GM18508 (cell line): ENCODE measurements at regions not wholly inside any gene's neighbourhood (a gene's known extent, or its start where the extent isn't known, plus 50 kb on each side); places are given as distances from the start of the nearest gene placed in this dataset.
A peak's percentile ranks its signal among the peaks of the same experiment; 100 is the strongest.
"Not testable (repeated sequence)": the region's sequence is repeated elsewhere in the genome, so short reads cannot be mapped to it uniquely, and the experiment has no call there.

Source experiments
- ATAC-seq: cut with Tn5 transposase; IDR thresholded peaks from one replicate; pipeline ENCODE4 v1.9.1; 2021; ENCODE audit warnings: moderate number of reproducible peaks; ENCODE audit not compliant: insufficient read depth, unreplicated experiment

DNA sequence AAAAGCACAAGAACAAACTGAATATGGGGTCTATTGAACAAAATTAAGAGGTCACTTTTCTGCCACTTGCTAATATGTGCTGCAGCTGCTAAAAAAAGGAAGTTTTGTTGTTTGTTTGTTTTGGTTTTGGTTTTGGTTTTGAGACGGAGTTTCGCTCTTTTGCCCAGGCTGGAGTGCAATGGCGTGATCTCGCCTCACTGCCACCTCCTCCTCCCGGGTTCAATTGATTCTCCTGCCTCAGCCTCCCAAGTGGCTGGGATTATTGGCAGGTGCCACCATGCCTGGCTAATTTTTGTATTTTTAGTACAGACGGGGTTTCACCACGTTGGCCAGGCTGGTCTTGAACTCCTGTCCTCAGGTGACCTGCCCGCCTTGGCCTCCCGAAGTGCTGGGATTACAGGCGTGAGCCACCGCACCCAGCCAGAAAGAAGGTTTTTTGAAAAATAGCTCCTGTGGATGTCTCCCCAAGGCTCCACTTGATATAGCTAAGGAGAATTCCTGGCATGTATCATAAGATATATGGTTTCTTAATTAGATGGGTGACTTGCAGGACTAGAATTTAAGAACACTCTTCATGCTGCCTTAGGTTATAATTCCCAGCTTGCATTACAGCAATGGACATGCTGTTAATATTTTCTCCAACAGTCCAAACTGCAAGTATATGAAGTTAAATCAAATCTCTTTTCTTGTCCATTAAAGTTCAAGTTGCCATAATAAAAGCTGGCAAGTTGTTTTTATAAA is 237.6 kb upstream of the AMIGO2 start:
- ATAC-seq = no peak

DNA sequence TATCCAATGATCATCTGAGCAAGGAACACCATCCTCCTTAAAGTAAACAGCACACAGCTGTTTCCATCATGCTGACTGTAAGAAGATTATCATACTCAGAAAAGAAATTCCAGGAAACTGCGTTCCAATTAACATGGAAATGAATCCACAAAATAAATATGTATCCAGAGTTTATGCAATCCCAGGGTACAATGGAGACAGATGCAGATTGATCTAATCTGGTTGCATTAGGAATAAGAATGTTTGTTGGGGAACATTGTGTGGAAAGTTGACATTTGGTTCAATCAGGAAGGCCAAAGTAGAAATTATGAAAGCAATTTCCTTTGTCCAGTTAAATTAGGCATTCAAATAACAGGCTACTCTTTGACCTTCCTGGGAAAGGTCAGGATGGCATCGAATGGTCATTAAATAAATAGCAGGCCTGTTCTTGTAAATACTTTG is 236.9 kb upstream of the AMIGO2 start:
- no peak for ATAC-seq

DNA sequence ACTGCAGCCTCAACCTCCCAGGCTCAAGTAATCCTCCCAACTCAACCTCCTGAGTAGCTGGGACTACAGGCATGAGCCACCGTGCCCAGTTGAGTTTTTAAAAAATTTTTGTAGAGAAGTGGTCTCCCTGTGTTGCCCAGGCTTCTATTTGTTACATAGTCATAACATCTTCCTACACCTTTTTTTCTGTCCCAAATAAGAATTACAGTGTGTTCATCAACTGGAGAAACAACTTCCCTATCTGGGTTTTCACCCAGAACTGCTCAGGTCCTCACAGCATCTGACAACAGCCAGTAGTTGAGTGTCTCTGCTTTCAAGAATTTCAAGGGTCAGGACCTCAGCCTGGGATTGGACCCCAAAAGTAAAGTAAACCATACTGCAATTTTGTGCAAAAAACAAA is 235.2 kb upstream of the AMIGO2 start:
- no peak for ATAC-seq

DNA sequence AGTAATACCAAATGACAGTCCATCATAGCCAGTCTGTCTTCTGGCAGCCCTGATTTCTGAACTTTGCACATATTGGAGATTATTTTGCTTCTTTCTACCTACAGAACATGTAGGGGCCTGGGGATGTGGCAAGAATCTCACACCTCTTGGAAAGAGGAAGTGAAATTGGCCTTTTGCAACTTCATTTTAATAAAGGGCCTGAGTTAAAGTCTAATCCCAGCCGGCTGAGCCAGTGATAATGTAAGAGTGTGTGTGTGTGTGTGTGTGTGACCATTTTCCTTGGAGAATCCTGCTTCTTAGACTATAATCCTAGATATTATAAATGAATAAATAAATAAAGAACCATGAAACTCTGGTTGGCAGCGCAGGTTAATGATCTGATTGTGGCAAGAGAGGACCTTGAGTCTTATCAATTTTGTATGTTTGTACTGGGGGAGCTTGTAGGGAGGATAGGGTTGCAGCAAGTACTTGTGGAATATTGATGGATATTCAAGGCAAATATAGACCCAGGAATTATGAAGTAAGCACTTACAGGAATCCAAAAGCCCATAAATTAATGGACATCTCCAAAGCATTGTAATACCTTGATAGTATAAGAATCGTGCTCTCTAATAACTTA is 233.2 kb upstream of the AMIGO2 start:
- peak; percentile 80 for ATAC-seq

DNA sequence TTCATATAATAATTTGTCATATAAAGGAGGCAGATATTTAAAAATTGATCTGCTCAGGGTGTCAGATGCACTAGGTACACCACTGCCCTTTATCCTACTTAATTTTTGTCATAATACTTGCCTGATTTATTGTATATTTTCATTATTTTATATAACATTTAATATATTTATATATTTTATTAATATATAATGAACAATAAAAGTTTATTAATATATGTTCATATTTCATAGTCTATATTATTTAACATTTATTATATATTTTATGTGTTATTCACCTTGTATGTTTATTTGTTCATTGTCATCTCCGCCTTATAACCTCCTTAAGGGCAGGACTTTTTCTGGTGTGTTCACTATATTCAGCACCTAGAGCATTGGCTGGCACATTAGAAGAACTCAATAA is 232.4 kb upstream of the AMIGO2 start:
- ATAC-seq = no peak

DNA sequence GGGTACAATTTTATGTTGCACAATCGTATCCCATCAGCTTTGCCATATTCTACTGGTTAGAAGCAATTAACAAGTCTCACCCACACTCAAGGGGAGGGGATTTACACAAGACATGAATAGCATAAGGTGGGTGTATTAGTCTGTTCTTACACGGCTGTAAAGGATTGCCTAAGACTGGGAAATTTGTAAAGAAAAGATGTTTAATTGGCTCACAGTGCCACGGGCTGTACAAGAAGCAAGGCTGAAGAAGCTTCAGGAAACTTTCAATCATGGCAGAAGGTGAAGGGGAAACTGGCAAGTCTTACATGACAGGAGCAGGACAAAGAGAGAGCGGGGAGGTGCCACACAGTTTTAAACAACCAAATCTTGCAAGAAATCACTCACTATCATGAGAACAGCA is 231.8 kb upstream of the AMIGO2 start:
- no peak for ATAC-seq

DNA sequence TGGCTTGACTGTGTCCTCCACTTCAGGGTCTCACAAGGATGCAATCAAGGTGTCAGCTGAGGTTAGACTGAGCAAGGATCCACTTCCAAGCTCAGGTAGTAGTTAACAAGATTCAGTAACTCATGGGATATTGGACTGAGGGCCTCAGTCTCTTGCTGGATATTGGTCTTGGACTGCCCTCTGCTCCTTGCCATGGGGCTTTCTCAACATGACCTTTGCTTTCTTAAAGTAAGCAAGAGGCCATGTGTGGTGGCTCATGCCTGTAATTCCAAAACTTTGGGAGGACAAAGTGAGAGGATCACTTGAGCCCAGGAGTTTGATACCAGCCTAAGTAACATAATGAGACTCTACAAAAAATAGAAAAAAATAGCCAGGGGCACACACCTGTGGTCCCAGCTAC is 231.3 kb upstream of the AMIGO2 start:
- ATAC-seq = no peak

DNA sequence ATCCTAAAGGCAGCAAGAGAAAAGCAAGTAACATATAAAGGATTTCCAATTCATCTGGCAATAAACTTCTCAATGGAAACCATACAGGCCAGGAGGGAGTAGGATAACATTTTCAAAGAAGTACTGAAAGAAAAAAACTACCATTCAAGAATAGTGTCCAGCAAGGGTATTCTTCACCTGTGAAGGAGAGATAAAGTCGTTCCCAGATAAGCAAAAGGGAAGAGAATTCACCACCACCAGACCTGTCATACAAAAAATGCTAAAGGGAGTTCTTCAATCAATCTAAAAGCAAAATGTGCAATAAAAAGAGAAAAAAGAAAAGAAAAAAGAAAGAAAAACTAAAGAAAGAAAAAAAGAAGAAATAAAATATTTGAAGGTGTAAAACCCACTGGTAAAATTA is 228.9 kb upstream of the AMIGO2 start:
- ATAC-seq = no peak

DNA sequence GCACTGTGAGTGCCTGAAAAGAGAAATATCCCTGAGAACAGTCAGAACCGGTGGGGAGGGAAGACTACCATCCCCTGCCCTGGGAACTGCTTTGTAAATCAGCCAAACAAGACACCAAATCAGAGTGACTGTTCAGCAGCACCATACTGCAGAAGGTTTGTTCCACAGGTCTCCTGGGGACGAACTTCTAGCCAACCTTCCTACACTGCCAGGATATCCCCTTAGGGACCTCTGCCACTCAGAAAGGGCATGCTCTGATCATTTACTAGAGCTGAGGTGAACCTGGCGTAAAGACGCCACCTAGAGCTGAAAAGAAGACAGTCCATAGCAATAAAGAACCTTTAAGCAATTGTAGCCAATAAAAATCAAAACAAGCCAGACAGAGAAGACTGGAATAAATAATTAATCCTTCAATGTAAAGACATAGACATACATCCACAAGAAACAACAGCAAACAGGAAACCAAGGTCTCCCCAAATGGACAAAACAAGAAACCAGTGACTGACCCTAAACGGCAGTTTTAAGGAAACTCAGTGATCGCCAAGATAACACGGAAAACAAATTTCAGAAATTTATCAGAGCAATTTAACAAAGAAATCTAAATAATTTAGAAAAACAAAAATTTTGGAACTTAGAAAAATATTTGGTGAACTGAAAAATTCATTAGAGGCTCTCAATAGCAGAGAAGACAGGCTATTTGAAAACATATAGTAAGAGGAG is 228.1 kb upstream of the AMIGO2 start:
- no peak for ATAC-seq

DNA sequence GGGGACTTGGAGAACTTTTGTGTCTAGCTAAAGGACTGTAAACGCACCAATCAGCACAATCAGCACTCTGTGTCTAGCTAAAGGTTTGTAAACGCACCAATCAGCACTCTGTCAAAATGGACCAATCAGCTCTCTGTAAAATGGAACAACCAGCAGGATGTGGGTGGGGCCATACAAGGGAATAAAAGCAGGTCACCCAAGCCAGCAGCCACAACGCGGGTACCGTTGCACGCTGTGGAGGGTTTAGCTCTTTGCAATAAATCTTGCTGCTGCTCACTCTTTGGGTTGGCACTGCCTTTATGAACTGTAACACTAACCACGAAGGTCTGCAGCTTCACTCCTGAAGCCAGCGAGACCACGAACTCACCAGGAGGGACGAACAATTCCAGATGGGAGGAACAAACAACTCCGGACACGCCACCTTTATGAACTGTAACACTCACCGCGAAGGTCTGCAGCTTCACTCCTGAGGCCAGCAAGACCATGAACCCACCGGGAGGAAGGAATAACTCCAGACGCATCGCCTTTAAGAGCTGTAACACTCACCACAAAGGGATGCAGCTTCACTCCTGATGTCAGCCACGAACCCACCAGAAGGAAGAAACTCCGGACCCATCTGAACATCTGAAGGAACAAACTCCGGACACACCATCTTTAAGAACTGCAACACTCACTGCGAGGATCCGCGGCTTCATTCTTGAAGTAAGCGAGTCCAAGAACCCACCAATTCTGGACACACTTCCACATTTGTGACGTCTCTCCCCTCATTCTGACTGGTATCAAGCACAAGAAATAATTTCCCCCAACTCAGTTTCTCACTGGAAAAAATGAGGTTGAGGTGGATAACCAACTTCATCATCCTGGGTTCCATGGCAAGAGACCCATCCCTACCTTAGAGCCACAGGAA is 227.3 kb upstream of the AMIGO2 start:
- ATAC-seq = not testable (repeated sequence)

DNA sequence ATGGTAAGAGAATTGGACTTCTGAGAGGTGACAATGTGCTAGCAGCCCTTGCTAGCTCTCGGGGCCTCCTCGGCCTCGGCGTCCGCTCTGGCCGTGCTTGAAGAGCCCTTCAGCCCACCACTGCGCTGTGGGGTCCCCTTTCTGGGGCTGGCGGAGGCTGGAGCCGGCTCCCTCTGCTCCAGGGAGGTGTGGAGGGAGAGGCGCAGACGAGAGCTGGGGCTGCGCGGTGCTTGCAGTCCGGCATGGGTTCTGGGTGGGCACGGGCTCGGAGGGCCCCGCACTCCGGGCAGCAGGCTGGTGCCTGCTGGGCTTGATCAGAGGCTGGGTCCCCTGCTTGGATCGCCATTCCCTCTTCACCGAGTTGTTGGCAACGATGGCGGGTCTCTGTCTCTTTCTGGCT is 226.4 kb upstream of the AMIGO2 start:
- ATAC-seq = no peak

DNA sequence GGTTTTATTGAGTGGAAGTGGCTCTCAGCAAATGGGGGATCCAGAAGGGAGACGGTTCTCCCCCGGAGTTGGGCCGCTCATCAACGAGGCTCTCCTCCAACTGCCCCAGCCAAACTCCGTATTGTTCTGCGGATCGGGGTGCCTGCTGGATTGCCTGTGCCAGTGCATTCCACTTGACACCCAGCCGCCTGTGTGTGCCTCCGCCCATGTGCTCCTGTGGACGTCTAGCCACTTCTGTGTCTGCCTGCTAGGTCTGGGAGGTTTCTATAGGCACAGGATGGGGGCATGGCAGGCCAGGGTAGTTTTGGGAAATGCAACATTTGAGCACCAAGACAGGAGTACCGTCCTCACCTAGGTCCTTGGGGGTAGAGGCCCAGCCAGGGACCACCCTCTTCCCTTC is 225.7 kb upstream of the AMIGO2 start:
- ATAC-seq = no peak

DNA sequence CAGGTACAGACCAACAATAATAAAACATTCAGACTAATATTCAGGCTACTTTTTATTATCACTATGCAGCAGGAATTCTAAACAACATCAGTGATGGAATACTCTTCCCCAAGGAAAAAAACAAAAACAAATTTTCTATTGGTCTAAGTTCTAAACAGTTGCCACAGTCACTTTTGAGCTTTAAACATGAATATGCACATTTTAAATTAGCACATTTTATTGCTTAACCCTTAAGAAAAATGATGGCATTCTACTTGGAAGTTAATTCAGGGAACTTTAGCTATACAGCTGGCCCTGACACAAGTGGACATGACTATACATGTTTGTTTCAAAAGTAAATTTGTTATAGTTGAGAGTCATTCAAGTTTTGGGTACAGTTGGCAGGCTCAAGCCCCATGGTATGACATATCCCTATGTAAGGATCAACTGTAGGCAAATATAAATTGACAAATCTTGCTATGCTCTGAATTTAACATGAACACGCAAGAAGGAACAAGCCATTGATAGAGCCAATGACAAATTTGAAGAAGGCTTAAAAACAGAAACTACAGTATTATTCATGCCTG is 224.3 kb upstream of the AMIGO2 start:
- ATAC-seq = no peak

DNA sequence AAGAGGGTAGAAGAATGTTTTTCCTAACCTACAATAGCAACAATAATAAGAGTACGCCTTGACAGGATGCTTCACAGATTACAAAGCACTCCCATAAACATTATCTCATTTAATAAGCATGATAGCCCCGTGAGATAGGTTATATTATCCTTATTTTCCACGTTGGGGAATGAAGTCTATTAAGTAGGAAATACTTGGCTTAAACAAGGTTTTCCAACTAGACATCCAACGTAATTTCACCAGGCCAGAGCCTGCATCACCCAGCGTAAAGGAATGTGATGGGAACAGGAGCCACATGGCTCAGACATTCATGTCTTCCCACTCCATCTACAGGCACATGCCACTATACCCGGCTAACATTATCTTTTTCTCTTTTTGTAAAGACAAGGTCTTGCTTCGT is 223.4 kb upstream of the AMIGO2 start:
- ATAC-seq = no peak

DNA sequence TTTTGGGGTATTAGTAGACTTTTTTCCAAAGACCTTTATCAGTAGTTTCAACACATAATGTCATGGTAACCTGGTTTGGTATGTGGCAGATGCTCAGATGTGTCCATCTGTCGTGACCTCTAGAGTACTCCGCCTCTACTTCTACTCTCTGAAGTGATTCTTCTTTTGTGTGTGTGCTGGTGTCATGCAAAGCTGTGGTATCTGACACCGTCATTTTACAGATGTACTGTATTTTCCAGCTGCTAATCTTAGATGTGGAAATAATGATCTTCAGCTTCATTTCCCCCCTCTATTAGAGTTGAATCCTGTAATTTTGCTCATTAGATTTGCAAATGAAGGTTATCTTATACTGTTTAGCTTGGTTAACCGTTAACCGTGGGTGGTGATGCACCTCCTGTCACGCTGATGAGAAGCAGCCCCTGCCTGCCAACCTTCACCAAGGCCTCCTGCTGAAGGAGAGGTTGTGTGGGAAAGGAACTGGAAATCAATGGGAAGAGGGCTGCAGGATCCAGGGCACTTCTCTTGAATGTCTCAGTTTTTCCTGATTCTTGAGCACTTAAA is 222.4 kb upstream of the AMIGO2 start:
- peak; percentile 70 for ATAC-seq

DNA sequence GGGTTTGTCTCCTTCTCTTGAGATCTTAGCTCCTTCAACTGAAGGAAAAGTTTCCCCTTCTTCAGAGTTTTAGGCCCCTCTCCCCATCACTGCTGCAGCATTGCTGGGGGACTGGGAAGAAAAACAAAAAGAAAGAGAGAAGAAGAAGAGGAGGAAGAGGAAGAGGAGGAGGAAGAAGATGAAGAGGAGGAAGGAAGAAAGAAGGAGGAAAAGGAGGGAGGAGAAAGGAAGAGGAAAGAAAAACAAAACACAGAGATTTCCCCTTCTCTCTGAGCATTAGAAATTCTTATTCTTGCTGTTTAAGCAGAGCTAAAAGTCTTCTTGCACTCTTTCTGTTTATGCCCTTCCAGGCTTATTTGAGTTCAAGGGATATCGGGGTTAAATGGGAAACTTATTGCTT is 219.8 kb upstream of the AMIGO2 start:
- ATAC-seq = no peak

DNA sequence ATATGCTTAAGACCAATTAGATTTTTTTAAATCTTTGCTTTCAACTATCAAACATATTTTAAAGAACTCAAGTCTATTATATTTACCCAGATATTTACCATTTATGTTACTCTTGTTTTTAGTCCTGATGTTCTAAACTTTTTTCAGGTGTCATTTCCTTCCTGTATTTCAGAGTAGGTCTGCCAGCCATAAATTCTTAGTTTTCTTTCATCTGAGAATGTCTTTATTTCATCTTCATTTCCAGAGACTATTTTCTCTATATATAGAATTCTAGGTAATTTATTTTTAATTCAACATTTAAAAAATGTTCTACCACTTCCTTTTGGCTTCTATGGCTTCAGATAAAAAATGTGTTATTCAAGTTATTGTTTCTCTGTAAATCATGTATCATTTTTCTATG is 218.2 kb upstream of the AMIGO2 start:
- no peak for ATAC-seq

DNA sequence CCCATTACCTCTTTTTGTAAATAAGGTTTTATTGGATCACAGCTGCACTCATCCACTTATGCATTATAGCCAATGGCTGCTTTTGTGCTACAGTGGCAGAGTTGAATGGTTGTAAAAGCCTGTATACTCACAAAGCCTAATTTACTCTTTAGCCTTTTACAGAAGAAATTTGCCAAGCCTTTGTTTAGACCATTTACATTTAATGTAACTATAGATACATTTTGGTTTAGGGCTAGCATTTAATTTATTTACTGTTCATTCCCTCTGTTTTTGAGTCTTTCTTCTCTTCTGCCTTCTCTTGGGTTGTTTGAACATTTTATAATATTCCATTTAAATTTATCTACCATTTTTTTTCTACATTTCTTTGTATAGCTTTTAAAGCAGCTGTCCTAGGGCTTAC is 217.1 kb upstream of the AMIGO2 start:
- ATAC-seq = no peak

DNA sequence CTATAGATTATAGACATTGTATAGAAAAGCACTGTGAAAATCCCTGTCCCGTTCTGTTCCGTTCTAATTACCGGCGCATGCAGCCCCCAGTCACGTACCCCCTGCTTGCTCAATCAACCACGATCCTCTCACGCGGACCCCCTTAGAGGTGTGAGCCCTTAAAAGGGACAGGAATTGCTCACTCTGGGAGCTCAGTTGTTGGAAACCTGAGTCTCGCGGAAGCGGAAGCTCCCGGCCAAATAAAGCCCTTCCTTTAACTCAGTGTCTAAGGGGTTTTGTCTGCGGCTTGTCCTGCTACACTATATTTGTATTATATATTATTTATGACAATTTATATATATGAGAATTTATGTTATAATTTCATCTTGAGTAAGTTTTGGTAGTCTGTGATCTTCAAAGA is 213.6 kb upstream of the AMIGO2 start:
- no peak for ATAC-seq

DNA sequence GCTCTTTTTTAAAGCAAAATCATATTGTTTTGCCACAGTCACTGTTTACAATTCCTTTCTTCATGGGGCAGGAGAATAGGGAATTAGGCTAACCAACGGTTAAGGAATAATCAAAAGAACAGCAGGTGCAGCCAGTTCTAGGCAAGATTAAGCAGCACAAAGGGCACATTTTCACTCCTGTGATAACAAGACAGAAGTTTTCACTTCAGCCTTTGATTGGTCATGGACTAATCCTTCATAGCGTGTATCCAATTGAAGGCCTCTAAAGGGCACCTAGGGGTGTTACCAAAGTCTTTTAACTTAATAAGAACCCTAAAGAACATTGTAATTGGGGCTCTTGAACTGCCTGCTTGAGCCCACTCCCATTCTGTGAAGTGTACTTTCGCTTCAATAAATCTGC is 206.9 kb upstream of the AMIGO2 start:
- no peak for ATAC-seq
